ENCODE measurements at regions not wholly inside any gene's neighbourhood (a gene's known extent, or its start where the extent isn't known, plus 50 kb on each side); places are given as distances from the start of the nearest gene placed in this dataset.

GRCh38 chr10:123573236-123574108 is 92.7 kb upstream of the GPR26 start:
- intact Hi-C loops (cut with micrococcal nuclease), result loop anchor here (2.0 kb wide), 1 partner anchor 393 kb away; no protein-coding TSS in a partner anchor
- Mint-ChIP-seq H3K4me1 (no peaks in the 10 kb centered on the region), H3K36me3 (ENCODE audit: low read depth) (no peaks in the 10 kb centered on the region), H3K27me3 (peaks cover 2% of the 10 kb centered on the region), H3K4me3 (no peak overlapping the region), H3K9me3 (no peaks in the 10 kb centered on the region), H3K27ac (no peak overlapping the region)
- peak; percentile 76 for DNase-seq

DNA sequence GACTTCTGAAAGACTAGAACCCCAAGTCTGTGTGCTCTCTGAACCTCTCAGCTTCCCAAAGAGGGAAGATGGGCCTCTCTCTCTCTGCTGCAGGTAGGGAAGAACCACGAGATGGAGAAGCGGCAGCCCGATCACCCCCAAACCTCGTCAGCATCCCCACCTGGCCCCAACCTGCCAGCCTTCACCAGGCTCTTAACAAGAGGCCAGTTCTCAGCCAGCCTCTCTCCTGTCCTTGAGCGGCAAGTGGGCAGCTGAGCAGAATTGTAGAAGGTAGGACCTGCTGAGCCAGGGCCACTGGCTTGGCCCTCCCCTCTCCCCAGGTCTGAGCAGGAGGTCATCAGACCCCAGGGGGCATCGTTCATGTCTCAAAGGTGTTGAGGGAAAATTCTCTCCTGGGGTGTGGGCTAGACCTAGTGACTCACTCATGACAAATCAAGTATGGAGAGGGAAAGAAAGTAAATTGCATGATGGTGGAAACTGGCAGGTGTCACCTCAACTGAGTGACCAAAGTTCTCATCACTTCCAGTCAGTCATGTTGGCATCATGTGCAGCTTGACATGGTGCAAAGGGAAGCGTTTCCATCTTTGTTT is 92.0 kb upstream of the GPR26 start:
- Mint-ChIP-seq H3K36me3 (ENCODE audit: low read depth) (no peaks in the 10 kb centered on the region), H3K27me3 (peaks cover 2% of the 10 kb centered on the region), H3K4me3 (no peak overlapping the region), H3K27ac (no peak overlapping the region), H3K9me3 (no peaks in the 10 kb centered on the region), H3K4me1 (no peaks in the 10 kb centered on the region)
- intact Hi-C loops (cut with micrococcal nuclease), result loop anchor here (2.0 kb wide), 1 partner anchor 393 kb away; no protein-coding TSS in a partner anchor
- no peak for DNase-seq

DNA sequence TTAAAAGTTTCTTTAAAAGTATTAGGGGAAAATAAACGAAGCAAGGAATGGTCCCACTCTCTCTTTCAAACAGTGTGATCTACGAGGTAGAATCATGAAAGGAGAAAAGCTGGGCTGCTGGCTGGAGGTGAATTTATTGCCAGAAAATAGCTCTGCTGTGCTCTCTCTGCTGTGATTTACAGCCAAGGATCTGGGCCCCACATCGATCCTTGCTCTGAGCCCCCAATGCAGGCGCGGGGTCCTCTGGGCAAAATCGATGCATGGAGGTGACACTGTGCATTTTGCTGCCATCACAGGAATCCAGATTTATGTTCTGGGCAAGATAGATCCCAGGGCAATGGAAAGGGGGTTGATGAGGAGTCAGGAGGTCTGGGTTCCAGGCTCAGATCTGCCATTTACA is 91.0 kb upstream of the GPR26 start:
- intact Hi-C loops (cut with micrococcal nuclease), result loop anchor here (2.0 kb wide), 1 partner anchor 392 kb away; no protein-coding TSS in a partner anchor
- no peaks in the 10 kb centered on the region for H3K9me3 Mint-ChIP-seq

GRCh38 chr10:123576706-123577105 is 89.4 kb upstream of the GPR26 start:
- no peaks in the 10 kb centered on the region for H3K4me1 Mint-ChIP-seq
- H3K27ac Mint-ChIP-seq, result no peak overlapping the region
- no peaks in the 10 kb centered on the region for H3K9me3 Mint-ChIP-seq
- peaks cover 2% of the 10 kb centered on the region for H3K27me3 Mint-ChIP-seq
- H3K4me3 Mint-ChIP-seq, result no peak overlapping the region
- H3K36me3 Mint-ChIP-seq (ENCODE audit: low read depth), result no peaks in the 10 kb centered on the region
- intact Hi-C loops (cut with micrococcal nuclease), result no loop called here
- DNase-seq, result no peak

More for the DNA sequence above, 91.0 kb upstream of the GPR26 start:
- H3K27ac Mint-ChIP-seq, result no peak overlapping the region
- no peak for DNase-seq
- H3K27me3 Mint-ChIP-seq, result peaks cover 2% of the 10 kb centered on the region
- no peaks in the 10 kb centered on the region for H3K4me1 Mint-ChIP-seq
- no peaks in the 10 kb centered on the region for H3K36me3 Mint-ChIP-seq (ENCODE audit: low read depth)
- H3K4me3 Mint-ChIP-seq, result no peak overlapping the region

DNA sequence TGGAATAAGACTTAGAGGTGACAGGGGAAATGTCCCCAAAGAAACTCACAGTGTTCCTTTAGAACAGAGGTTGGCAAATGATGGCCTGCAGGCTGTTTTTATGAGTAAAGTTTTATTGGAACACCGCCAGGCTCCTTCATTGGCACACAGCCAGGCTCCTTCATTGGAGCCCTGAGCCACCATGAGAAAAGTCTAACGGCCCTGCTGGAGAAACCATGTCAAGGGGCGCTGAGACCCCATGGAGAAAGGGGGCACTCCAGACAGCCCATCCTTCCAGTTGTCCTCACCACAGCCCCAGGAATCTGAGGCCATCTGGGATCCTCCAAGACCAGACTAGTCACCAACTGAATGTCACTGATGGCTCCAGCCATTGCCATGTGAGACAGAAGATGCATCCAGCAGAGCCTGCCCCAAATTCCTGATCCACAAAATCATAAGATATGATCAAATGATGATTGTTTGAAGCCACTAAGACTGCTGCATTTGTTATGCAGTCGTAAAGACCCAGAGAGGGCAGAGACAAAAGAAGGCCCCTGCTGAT is 88.2 kb upstream of the GPR26 start:
- no peak overlapping the region for H3K27ac Mint-ChIP-seq
- no peaks in the 10 kb centered on the region for H3K9me3 Mint-ChIP-seq
- H3K36me3 Mint-ChIP-seq (ENCODE audit: low read depth), result no peaks in the 10 kb centered on the region
- DNase-seq, result no peak
- H3K4me1 Mint-ChIP-seq, result no peaks in the 10 kb centered on the region
- intact Hi-C loops (cut with micrococcal nuclease), result no loop called here
- no peak overlapping the region for H3K4me3 Mint-ChIP-seq
- H3K27me3 Mint-ChIP-seq, result peaks cover 3% of the 10 kb centered on the region

- intact Hi-C loops (cut with micrococcal nuclease), result no loop called here
- no peaks in the 10 kb centered on the region for H3K9me3 Mint-ChIP-seq
- no peak overlapping the region for H3K4me3 Mint-ChIP-seq
- no peak overlapping the region for H3K27ac Mint-ChIP-seq
- H3K36me3 Mint-ChIP-seq (ENCODE audit: low read depth), result no peaks in the 10 kb centered on the region
- peaks cover 9% of the 10 kb centered on the region for H3K27me3 Mint-ChIP-seq
- no peak for DNase-seq
- no peaks in the 10 kb centered on the region for H3K4me1 Mint-ChIP-seq
These were observed 87.4 kb upstream of the GPR26 start for GRCh38 chr10:123578721-123579120.

GRCh38 chr10:123579675-123580074 is 86.5 kb upstream of the GPR26 start:
- no peak for DNase-seq
- peaks cover 9% of the 10 kb centered on the region for H3K27me3 Mint-ChIP-seq
- H3K4me1 Mint-ChIP-seq, result no peaks in the 10 kb centered on the region
- H3K36me3 Mint-ChIP-seq (ENCODE audit: low read depth), result no peaks in the 10 kb centered on the region
- no peaks in the 10 kb centered on the region for H3K9me3 Mint-ChIP-seq
- intact Hi-C loops (cut with micrococcal nuclease), result no loop called here
- no peak overlapping the region for H3K4me3 Mint-ChIP-seq
- no peak overlapping the region for H3K27ac Mint-ChIP-seq

DNA sequence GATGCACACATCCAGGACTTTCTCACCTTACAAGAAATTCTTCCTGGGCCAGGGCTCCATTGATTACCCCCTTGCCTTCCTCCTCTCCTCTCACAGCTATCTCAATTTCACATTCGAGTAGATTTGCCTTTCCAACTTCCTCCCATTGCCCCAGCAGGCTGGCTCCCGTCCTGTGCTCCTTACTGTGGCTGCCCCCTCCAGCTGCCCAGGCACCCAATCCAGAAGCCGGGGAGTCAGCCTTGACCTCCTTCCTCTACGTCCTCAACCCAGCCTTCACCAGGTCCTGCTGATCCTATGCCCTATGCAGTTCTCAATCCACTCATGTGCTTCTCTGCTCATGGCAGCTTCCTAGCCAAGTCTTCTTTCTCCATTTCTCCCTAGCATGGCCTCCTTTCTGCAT is 85.7 kb upstream of the GPR26 start:
- peaks cover 9% of the 10 kb centered on the region for H3K27me3 Mint-ChIP-seq
- DNase-seq, result no peak
- no peaks in the 10 kb centered on the region for H3K4me1 Mint-ChIP-seq
- intact Hi-C loops (cut with micrococcal nuclease), result no loop called here
- no peak overlapping the region for H3K4me3 Mint-ChIP-seq
- no peak overlapping the region for H3K27ac Mint-ChIP-seq
- H3K36me3 Mint-ChIP-seq (ENCODE audit: low read depth), result no peaks in the 10 kb centered on the region
- H3K9me3 Mint-ChIP-seq, result no peaks in the 10 kb centered on the region

DNA sequence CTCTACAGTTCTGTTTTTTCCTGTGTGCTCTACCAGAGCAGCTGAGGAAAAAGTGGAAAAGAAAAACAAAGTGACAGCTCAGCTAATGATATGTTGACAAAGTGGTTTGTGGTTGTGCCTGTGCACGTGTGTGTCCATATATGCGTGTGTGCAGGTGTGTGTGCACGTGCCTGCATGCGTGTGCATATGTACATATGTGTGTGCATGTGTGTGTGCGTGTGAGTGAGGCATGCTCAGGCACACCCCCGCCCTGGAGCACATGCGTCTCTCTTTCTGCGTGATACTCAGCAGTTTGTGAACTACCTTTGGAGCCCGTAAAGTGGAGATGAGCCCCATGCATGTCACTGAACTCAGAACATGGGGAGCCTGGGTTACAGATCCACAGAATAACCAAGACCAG is 84.5 kb upstream of the GPR26 start:
- Mint-ChIP-seq H3K4me1 (no peaks in the 10 kb centered on the region), H3K27ac (no peak overlapping the region), H3K9me3 (no peaks in the 10 kb centered on the region), H3K36me3 (ENCODE audit: low read depth) (no peaks in the 10 kb centered on the region), H3K27me3 (peaks cover 9% of the 10 kb centered on the region), H3K4me3 (no peak overlapping the region)
- intact Hi-C loops (cut with micrococcal nuclease), result loop anchor here (2.0 kb wide), 1 partner anchor 807 kb away; no protein-coding TSS in a partner anchor
- no peak for DNase-seq

GRCh38 chr10:123582084-123582989 is 83.8 kb upstream of the GPR26 start:
- Mint-ChIP-seq H3K4me3 (no peak overlapping the region), H3K9me3 (no peaks in the 10 kb centered on the region), H3K27me3 (peaks cover 9% of the 10 kb centered on the region), H3K27ac (no peak overlapping the region), H3K36me3 (ENCODE audit: low read depth) (no peaks in the 10 kb centered on the region), H3K4me1 (no peaks in the 10 kb centered on the region)
- DNase-seq, result peak; percentile 89
- intact Hi-C loops (cut with micrococcal nuclease), result loop anchor here (2.0 kb wide), 1 partner anchor 806 kb away; no protein-coding TSS in a partner anchor

- no peaks in the 10 kb centered on the region for H3K4me1 Mint-ChIP-seq
- peaks cover 9% of the 10 kb centered on the region for H3K27me3 Mint-ChIP-seq
- no peaks in the 10 kb centered on the region for H3K9me3 Mint-ChIP-seq
- H3K27ac Mint-ChIP-seq, result no peak overlapping the region
- intact Hi-C loops (cut with micrococcal nuclease), result loop anchor here (2.0 kb wide), 1 partner anchor 805 kb away; no protein-coding TSS in a partner anchor
- DNase-seq, result peak; percentile 73
- no peak overlapping the region for H3K4me3 Mint-ChIP-seq
- H3K36me3 Mint-ChIP-seq (ENCODE audit: low read depth), result no peaks in the 10 kb centered on the region
These were observed 82.3 kb upstream of the GPR26 start for GRCh38 chr10:123583639-123584418.

DNA sequence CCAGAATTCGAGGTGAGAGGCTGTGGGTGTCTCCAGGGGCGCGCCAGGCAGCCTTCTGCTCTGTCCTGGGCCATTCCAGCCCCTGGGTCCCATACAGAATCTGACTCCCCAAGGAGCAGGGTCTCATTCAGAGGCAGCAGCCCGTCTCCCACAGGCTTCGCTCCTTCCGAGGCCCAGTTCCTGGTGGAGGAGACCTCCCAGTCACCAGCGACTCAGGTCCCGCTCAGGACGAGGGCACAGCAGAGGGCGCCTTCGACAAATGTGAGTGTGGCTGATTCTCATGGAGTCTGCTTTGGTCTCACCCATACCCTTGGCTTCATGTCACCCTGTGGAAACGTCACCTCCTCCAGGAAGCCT is 81.8 kb upstream of the GPR26 start:
- Mint-ChIP-seq H3K4me3 (no peak overlapping the region), H3K4me1 (no peaks in the 10 kb centered on the region), H3K9me3 (no peaks in the 10 kb centered on the region), H3K27ac (no peak overlapping the region), H3K27me3 (peaks cover 9% of the 10 kb centered on the region), H3K36me3 (ENCODE audit: low read depth) (no peaks in the 10 kb centered on the region)
- intact Hi-C loops (cut with micrococcal nuclease), result no loop called here
- no peak for DNase-seq

Data from activated CD4-positive, alpha-beta T cell treated with anti-CD3 and anti-CD28 coated beads, Interleukin-2, amount 10 ng/mL, durations not matched to agents 24 days and 14 days (primary cell).